ENCODE measurements at regions not wholly inside any gene's neighbourhood (a gene's known extent, or its start where the extent isn't known, plus 50 kb on each side); places are given as distances from the start of the nearest gene placed in this dataset.

DNA sequence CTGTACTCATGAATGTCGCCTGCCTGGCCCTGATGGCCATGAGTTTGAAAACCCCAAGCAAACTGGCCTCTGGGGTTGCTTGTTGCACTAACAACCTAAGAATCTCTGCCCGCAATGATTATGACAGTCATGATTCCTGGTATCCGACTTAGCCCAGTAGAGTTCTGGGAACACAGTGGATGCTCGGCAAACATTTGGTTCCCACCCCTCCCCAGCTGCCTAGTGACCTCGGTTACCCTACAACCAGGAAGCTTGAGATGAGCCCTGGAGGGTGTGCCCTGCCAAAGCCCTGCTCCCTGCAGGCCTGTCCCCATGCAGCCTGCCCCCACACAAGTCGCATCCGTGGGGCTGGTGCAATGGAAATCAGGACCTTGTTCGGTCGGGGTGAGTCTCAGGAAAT is 76.0 kb upstream of the ZBTB40 start (continued):
- TF ChIP-seq, protein P1, sequence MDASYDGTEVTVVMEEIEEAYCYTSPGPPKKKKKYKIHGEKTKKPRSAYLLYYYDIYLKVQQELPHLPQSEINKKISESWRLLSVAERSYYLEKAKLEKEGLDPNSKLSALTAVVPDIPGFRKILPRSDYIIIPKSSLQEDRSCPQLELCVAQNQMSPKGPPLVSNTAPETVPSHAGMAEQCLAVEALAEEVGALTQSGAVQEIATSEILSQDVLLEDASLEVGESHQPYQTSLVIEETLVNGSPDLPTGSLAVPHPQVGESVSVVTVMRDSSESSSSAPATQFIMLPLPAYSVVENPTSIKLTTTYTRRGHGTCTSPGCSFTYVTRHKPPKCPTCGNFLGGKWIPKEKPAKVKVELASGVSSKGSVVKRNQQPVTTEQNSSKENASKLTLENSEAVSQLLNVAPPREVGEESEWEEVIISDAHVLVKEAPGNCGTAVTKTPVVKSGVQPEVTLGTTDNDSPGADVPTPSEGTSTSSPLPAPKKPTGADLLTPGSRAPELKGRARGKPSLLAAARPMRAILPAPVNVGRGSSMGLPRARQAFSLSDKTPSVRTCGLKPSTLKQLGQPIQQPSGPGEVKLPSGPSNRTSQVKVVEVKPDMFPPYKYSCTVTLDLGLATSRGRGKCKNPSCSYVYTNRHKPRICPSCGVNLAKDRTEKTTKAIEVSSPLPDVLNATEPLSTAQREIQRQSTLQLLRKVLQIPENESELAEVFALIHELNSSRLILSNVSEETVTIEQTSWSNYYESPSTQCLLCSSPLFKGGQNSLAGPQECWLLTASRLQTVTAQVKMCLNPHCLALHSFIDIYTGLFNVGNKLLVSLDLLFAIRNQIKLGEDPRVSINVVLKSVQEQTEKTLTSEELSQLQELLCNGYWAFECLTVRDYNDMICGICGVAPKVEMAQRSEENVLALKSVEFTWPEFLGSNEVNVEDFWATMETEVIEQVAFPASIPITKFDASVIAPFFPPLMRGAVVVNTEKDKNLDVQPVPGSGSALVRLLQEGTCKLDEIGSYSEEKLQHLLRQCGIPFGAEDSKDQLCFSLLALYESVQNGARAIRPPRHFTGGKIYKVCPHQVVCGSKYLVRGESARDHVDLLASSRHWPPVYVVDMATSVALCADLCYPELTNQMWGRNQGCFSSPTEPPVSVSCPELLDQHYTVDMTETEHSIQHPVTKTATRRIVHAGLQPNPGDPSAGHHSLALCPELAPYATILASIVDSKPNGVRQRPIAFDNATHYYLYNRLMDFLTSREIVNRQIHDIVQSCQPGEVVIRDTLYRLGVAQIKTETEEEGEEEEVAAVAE (CRISPR knock-in tag; IDR thresholded peaks at IDR 0.05; ENCODE audit: borderline replicate concordance): no peak

DNA sequence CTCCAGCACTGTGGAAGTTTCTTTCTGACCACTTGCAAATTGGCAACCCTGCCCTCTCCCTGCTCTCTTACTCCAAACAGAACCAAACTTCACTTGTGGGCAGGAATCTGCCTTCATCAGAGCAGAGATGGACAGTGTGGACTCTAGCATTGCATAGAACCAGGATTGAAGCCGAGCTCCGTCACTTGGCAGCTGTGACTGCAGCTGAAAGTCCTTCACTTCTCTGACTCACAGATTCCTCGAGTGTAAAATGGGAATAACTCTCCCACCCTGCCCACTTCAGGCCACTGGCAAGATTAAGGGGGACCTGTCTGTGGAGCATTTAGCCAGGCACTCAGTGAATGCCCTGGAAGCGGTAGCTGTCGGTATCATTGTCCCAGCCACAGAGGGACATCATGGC is 75.7 kb upstream of the ZBTB40 start:
- intact Hi-C loops (cut with micrococcal nuclease; ENCODE audit: unreplicated experiment): no loop called here
- TF ChIP-seq RAD51 (IDR thresholded peaks at IDR 0.05; ENCODE audit: borderline replicate concordance) (no peak), HOXA9 (CRISPR knock-in tag; IDR thresholded peaks at IDR 0.05; ENCODE audit: borderline replicate concordance) (no peak), ZNF557 (CRISPR knock-in tag; IDR thresholded peaks at IDR 0.05) (no peak), MYC (CRISPR knock-in tag; IDR thresholded peaks at IDR 0.05; ENCODE audit: borderline replicate concordance) (no peak), AGO2 (optimal IDR thresholded peaks at IDR 0.05; ENCODE audit: low read depth, low read length) (no peak), REL (CRISPR knock-in tag; conservative IDR thresholded peaks at IDR 0.05) (no peak), BHLHE40 (IDR thresholded peaks at IDR 0.05; ENCODE audit: low read length) (no peak), STAT5B (CRISPR knock-in tag; IDR thresholded peaks at IDR 0.05) (no peak)
- TF ChIP-seq, protein P2, sequence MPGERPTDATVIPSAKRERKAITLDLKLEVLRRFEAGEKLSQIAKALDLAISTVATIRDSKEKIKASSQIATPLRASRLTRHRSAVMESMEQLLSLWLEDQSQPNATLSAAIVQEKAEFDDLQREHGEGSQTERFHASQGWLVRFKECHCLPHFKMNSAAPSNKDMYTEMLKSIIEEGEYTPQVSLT (CRISPR knock-in tag; IDR thresholded peaks at IDR 0.05; ENCODE audit: borderline replicate concordance, low read depth): no peak
- TF ChIP-seq, protein P3, sequence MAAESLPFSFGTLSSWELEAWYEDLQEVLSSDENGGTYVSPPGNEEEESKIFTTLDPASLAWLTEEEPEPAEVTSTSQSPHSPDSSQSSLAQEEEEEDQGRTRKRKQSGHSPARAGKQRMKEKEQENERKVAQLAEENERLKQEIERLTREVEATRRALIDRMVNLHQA (CRISPR knock-in tag; IDR thresholded peaks at IDR 0.05): no peak
- TF ChIP-seq, protein P4, sequence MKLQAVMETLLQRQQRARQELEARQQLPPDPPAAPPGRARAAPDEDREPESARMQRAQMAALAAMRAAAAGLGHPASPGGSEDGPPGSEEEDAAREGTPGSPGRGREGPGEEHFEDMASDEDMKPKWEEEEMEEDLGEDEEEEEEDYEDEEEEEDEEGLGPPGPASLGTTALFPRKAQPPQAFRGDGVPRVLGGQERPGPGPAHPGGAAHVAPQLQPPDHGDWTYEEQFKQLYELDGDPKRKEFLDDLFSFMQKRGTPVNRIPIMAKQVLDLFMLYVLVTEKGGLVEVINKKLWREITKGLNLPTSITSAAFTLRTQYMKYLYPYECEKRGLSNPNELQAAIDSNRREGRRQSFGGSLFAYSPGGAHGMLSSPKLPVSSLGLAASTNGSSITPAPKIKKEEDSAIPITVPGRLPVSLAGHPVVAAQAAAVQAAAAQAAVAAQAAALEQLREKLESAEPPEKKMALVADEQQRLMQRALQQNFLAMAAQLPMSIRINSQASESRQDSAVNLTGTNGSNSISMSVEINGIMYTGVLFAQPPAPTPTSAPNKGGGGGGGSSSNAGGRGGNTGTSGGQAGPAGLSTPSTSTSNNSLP (IDR thresholded peaks at IDR 0.05; ENCODE audit: low read depth, low read length): no peak
- TF ChIP-seq, protein P5, sequence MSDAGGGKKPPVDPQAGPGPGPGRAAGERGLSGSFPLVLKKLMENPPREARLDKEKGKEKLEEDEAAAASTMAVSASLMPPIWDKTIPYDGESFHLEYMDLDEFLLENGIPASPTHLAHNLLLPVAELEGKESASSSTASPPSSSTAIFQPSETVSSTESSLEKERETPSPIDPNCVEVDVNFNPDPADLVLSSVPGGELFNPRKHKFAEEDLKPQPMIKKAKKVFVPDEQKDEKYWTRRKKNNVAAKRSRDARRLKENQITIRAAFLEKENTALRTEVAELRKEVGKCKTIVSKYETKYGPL (CRISPR knock-in tag; IDR thresholded peaks at IDR 0.05): no peak
- TF ChIP-seq, protein P6, sequence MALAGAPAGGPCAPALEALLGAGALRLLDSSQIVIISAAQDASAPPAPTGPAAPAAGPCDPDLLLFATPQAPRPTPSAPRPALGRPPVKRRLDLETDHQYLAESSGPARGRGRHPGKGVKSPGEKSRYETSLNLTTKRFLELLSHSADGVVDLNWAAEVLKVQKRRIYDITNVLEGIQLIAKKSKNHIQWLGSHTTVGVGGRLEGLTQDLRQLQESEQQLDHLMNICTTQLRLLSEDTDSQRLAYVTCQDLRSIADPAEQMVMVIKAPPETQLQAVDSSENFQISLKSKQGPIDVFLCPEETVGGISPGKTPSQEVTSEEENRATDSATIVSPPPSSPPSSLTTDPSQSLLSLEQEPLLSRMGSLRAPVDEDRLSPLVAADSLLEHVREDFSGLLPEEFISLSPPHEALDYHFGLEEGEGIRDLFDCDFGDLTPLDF (CRISPR knock-in tag; IDR thresholded peaks at IDR 0.05): no peak

More for the DNA sequence above, 75.7 kb upstream of the ZBTB40 start:
- Histone ChIP-seq H3K36me3 (replicated peaks in 1 of 2; ENCODE audit: control insufficient read depth in 1 of 2, insufficient read depth in 2 of 2, low read length in 2 of 2) (no peaks in the 10 kb centered on the region), H3K79me2 (ENCODE audit: insufficient read depth, low read length) (no peaks in the 10 kb centered on the region), H3K4me1 (ENCODE audit: insufficient read depth, low read length) (peaks cover 7% of the 10 kb centered on the region; the same call in 1 of the 2 replicates), H4K20me1 (ENCODE audit: insufficient read depth, low read length) (0 out of 2 replicates have a peak, but pooled peaks cover 3% of the 10 kb centered on the region), H3K4me2 (ENCODE audit: low read depth, low read length) (no peak overlapping the region), H2AFZ (ENCODE audit: low read length) (no peak overlapping the region), H3K27me3 (ENCODE audit: control insufficient read depth in 1 of 2, insufficient read depth in 2 of 2, low read length in 2 of 2) (peaks cover 4 to 37% of the 10 kb centered on the region in 2 experiments; a peak in 3 of 5 replicates), H3K4me3 (replicated peaks in 1 of 3; ENCODE audit: insufficient read depth in 1 of 3, low read depth in 2 of 3, low read length in 3 of 3) (no peak overlapping the region), H3K9ac (ENCODE audit: insufficient read depth, low read depth, low read length) (no peak overlapping the region), H3K9me3 (ENCODE audit: low read length) (peaks cover 7% of the 10 kb centered on the region; the same call in 1 of the 2 replicates), H3K27ac (ENCODE audit: extremely low read length, insufficient read depth, low read length) (no peak overlapping the region)
- in situ Hi-C loops (cut with HindIII; ENCODE audit: extremely low pct_ligation_motif_present, low pct_unique_long_range_greater_than_20kb): no loop called here
- CTCF ChIA-PET (ENCODE audit: low intra/inter-chr PET ratio, low total read pairs): no interaction called here
- ATAC-seq (no peak), FAIRE-seq (no peak), DNase-seq (ENCODE audit: low spot score) (no peak)
- POLR2A ChIA-PET: no interaction called here
- WGBS (ENCODE audit: low lambda C conversion rate): 57% methylated on average over 5 of the region's 5 CpGs
- BruUV-seq (replicated peaks): no TSS peak

Measured in HepG2 (cell line).